Stimulated activated CD4-positive, alpha-beta T cell treated with anti-CD3 and anti-CD28 coated beads, Interleukin-4, amount 100 ng/mL, for 1 hour (primary cell): ENCODE measurements at regions not wholly inside any gene's neighbourhood (a gene's known extent, or its start where the extent isn't known, plus 50 kb on each side); places are given as distances from the start of the nearest gene placed in this dataset.

Experiments
- DNase-seq: peaks from one replicate; pipeline ENCODE4 v3.0.0-alpha.2; 2020

DNA sequence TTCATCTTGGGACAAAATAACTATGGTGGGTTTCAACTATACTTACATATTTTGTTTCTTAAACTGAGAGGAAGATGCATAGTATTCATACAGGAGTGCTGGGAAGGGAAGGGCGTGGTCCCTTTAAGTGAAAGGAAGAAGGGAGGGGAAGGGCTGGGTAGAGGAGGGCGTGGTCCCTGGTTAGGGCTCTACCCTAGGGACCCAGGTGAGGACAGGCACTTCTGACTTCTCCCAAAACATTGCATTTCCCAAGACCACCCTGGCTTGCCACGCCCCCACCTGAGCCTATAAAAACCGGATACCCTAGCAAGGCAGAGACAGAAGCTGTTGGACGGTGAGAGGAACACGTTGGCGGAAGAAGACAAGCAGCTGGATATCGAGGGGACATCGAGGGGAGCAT lies 157.6 kb upstream of the PLXNA4 start:
- DNase-seq, result no peak

DNA sequence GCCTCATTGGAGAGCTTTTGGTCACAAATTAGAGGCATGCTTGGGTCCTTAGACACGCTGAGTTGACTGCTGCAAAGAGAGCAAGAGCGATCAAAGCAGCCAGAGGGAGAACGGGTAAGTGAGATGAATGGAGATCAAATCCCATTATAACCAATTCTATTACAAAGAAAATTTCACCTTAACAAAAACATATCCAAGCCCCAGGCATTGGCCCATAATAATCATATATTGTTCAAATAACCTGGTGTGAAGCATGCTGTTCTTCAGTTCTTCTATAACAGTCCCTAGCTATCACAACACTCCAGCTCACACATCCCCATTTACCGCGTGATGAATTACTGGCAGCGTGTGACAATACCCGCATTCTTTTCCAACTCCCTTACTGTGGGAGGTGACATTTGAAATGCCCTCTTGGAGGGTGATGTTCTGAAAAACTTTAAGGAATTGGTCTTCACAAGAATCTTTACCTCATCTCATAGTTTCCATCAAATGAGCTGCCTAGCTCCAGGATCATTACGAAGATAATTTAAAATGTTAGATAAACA lies 156.1 kb upstream of the PLXNA4 start:
- DNase-seq, result no peak

DNA sequence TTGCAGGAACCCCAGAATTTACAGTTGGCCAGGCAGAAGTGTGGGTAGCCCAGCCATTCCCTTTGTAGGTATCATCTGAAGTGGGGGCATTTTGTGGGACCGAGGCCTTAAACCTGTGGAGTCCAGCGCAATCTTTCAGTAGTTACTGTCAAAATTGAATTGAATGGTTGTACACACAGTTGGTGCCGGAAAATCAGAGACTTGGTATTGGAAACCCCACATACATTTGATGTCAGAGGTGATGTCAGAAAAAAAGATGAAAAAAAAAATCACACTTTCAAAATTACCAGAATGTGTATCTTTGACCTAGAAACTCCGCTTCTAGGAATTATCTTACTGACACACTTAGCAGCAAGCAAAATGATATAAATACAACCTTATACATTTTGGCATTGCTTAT lies 153.8 kb upstream of the PLXNA4 start:
- DNase-seq, result no peak

DNA sequence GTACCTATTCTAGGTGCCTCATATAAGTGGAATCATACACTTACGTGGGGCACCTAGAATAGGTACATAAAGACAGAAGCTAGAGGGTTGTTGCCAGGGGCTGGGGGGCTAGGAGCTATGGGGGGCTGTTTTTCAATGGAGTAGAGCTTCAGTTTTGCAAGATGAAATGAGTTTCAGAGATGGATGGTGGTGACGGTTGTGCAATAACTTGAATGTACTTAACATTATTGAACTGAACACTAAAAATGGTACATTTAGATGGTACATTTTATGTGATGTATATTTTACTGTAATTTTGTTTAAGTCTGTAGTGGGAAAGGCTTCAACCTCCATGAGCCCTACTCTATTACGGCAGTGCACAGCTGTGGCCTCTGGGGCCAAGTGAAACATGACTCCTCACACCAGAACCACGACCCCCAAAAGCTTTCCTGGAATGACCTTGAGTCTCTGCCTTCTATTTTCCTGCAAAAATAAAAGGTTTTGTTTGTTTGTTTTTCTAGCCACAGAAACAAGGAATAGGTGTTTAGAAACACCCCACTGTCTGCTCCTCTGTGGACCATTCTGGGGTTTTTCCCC lies 147.3 kb upstream of the PLXNA4 start:
- no peak for DNase-seq

DNA sequence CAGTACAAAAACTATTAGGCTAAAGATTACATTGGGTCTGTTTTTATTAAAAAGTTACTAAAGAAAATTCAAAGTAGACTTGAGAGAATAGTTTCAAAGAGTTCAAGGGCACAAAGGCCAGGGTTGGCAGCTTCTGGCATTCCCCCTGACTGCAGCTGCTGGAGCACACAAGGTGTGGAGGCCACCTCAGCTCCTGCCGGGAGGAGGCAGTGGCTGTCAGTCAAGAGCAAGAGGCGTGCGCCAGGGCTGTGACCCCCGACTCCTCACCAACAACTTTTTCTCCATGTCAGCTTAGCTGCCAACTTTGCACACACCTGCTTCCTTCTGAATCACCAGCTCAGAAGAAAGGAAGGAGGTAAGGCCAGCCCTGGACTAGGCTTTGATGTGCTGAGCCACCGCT lies 144.6 kb upstream of the PLXNA4 start:
- DNase-seq, result no peak

DNA sequence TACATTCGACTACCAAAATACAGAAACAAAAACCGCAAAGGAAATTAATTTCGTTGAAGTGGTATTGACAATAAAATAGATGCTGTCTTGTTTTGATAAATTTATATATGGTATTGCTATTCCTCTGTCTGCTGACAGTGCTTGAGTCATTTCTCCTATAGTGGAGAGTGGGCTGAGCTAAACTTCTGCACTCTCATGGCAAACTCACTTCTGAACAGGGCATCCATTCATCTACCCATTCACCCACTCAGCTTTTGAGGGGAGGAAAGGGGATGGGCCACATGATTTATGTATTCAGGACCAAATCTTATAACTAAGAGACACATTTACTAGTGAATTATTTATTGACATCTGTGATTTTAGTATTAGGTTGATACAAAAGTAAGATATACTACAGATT lies 137.6 kb upstream of the PLXNA4 start:
- no peak for DNase-seq

DNA sequence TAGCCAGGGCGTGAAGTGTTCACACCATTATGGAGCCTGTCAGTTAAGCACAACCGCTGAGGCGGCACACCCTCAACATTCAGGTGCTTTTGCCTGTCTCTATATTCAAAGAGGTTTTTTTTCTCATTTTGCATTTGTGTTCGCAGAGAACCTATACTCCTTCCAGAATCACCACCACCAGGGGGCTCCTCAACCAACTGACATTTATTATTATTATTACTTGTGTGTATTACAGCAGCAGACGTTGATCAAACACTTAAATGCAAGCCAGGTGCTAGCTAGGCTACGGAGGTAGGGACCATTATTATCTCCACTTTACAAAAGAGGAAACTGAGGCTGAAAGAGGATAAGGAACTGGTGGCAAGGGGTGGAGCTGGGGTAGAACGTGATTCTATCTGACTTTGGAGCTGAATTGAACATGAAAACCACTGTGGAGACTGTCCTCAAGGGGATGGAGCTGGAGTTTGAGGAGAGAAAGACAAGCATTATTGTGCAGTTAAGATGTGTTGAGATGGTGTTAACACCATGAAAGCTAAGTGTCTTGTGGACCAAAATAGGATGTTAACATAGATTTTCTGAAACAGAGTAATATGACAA lies 133.8 kb upstream of the PLXNA4 start:
- DNase-seq, result peak; percentile 6

DNA sequence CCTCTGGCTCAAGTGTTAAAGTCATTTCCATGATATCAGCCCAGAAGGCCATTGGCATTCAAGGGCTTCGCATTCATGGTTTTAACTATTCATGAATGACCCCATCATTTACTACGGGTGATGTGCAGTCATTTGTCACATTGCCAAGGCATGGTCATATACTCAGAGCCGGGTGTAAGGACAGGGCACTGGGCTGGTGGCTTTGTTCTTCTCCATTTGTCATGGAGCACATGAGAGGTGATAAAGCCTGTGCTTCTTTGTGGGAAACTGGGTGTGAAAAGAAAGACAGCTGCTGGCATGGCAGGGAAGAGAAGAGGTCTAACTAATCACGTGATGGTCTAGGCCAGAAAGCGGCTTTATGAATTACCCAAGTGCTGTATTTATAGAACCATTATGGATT lies 132.2 kb upstream of the PLXNA4 start:
- DNase-seq, result no peak

DNA sequence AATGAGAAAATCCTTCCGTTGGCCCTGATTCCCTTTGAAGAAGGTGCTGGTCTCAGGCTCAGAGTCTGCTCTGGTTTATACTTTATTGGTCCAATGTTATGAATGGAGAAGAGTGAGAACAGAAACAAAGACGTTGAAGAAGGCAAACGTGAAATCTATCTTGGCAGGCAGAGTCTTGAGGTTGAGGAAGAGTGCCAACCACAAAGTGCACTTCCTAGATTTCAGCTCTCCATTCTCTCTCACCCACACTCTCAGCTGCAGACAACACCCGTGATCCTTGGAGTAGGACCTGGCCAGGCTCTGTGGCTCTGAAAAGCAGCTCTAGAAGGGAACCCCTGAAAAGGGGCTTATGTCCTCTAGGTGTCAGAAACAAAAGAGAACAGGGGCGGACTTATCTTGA lies 128.9 kb upstream of the PLXNA4 start:
- no peak for DNase-seq

DNA sequence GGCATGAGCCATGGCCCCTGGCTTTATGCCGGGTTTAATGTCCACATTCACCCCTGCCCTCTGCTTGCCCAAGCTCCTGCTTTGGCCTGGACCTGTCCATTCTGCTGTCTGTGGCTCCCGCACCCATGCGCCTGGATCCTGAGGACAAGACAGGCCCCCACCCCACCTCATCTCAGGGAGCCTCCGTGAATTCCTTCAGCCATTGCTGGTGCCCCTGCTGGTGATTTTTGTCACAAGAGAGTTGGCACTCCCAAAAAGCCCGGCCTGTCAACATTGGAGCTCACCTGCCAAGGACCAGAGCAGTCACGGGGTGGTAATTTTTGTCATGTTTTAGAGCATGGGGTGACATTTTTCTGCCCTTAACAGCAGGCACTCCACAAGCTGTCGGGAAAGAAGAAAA lies 127.5 kb upstream of the PLXNA4 start:
- DNase-seq, result no peak

DNA sequence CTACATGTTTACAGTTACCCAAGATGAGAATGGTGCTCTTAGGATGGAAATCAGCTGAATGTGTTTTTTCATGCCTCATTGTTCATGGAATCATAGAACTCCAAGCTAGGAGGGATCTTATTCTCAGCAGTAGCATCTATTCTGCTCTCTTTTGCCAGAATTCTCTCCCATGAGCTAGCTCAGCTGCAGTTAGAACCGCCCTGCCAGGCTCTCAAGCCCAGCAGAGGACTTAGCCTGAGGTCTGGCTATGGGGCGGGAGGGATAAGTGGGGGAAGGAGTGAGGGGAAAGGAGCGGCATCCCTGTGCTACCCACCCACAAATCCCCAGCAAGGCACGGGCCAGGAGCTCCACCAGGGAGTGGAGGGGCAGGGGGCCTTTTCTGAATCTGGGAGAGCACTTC lies 120.7 kb upstream of the PLXNA4 start:
- DNase-seq, result no peak

DNA sequence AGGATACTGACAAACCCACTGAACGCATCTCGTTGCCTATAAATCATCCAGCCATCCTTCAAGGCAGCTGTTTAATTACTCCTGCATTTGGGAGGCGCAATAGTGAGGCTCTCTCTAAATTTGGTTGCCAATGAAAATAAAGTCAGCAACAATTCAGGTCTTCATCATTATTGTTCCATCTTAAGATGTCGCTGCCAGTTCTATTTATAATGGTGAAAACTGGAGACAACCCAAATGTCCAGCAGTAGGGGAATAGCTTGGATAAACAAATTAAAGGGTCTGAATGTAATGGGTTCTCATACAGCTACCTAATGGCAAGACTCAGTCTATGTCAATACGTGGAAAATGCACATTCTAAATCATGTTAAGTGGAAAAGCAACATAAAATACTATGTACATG lies 120.1 kb upstream of the PLXNA4 start:
- no peak for DNase-seq

DNA sequence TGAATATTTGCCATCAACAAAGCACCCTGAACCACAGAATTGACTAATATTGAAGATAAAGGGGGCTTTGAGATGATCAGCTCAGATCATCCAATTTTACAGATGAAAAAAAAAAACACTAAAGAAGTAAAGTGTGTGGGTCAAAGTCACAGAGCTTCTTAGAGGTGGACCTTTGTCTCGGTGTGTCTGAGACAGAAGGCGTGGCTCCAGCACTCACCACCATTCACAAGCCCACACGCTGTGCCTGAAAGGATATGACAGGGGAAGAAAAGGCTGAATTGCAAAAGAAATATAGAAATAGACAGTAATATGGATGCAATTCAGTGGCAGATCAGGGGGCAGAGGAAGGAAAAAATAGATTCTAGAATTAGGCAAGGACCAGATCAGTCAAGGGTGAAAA lies 114.9 kb upstream of the PLXNA4 start:
- no peak for DNase-seq

DNA sequence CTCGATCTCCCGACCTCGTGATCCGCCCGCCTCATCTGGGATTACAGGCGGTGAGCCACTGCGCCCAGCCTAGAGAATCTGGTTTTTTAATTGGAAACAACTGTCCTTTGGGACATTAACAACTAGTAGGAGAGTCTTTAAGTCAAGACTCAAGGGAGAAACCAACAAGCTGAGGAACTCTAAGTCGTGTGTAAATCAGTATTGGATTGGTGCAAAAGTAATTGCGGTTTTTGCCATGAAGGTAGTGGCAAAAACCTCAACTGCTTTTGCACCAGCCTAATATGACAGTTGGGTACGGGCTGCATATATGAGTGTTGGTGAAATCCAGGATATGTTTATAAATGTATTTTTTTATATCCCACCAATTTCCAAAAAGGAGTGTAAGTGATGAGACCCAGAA lies 113.9 kb upstream of the PLXNA4 start:
- DNase-seq, result no peak

DNA sequence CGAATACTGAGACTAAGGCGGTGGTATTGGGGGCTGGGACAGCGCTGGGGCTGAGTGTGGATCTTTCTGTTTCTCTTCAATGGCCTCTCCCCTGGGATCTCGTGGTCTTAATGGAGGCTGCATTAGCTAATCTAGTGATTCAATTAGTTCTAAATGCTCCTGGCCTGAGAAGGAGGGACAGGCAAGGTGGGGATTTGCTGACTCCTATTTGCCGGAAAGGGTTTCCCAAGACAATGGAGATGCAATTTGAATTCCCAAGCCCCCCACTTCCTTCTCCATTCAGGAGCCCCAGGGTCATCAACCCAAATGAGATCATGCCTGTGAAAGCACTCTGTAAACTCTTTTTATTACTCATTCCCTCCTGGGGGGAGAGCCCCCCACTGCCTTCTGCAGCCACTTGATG lies 111.7 kb upstream of the PLXNA4 start:
- no peak for DNase-seq

DNA sequence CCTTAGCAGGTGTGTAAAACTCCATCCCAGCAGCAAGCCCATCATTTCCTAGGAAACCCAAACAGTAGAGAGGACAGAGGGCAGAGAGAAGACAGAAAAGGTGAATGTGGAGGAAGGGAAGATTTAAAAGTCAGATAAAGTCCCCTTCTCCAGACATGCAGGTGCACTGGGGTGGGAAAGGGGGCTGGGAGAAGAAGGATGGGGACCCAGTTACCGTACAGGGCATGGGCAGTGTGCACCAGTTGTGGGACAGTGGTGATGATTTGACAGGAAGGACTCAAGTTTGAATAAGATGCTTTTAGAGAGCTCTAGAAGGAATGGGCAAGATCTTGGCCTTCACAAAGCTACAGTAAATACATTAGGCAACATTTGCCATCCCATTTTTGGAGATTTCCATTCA lies 110.7 kb upstream of the PLXNA4 start:
- no peak for DNase-seq

DNA sequence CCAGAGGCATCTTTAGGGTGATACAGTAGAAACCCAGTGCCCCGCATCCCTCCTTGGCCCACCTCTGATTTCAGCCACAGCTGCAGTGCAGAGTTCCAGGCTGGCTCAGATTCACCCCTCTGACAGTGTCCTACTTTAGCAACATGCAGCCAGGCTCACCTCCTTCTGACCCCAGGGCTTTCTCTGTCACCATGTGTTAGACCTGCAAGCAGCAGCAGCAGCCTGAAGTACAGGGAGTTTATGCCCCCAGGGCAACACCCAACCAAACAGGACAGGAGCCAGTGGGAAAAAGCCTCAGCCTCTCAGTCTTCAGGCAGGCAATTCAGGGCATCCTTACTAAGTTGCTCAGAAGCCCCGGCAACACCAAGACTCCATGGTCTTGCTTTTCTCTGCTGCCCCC lies 109.0 kb upstream of the PLXNA4 start:
- DNase-seq, result no peak

DNA sequence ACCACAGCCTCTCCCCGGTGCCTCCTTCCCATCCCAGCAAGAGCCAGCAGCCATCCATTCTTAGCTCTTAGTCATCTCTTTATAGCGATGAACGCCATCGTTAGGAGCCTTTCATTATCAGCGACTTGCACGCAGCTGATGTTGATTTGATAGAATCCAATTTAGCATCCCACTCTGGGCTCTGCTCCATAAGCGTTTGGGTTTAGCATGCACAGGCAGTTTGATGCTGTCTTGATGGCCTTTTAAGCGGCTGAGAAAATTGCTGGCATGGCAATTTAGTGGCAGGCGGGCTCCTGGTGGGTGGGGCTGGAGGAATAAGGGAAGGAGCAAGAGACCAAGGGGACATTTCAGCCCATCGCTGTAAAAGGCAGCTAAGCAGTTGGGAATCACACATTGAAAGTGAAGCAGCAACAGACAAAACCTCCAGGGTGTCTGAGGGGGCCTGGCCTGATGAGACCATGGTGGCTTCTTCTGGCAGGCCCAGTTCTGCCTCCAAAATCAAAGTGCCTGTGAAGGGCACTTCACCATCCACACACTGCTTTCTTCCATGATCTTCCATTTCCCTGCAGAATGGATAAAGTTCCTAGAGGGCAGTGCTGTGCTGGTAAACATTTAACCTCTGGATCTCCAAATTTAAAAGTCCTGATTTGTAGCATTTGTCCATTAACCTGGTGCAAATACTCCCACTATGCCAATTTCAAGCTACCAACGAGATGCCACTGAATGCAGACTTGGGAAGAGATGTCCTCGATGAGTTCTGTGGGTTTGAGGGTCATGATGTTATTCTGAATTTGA lies 107.8 kb upstream of the PLXNA4 start:
- DNase-seq, result no peak

DNA sequence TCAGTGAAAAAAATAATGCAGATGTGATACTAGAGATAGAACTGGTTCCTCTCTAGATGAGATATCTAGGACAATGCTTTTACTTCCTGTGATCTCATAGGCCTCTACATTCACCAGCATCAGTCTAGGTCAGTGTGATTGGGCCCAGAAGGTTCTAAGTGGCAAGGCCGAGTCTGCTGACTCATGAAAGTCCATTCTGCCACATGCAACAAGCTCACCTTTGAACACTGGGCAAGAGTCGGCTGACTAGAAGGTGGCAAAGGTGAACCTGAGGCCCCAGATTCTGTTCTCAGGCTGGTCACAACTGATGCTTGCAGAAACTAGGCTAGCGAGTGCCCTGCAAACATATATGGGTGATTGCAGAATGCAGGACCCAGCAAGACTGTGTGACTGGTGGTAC lies 105.7 kb upstream of the PLXNA4 start:
- DNase-seq, result no peak

DNA sequence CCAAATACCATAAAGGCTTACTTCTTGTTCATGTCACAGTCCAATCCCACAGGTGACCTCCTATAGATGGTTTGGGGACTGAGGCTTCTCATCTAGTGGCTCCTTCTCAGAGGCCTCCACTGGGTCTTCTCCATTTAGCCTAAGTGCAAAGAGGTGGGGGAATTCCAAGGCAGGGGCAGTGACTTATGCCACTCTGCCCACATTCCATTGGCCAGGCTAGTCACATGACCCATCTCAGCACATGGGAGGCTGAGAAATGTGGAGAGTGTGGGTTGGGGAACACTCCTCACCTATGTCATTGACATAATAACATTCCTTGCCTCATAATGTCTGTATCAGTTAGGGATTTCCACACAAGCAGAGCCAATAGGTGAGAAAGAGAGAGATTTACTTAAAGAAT lies 104.3 kb upstream of the PLXNA4 start:
- DNase-seq, result no peak

DNA sequence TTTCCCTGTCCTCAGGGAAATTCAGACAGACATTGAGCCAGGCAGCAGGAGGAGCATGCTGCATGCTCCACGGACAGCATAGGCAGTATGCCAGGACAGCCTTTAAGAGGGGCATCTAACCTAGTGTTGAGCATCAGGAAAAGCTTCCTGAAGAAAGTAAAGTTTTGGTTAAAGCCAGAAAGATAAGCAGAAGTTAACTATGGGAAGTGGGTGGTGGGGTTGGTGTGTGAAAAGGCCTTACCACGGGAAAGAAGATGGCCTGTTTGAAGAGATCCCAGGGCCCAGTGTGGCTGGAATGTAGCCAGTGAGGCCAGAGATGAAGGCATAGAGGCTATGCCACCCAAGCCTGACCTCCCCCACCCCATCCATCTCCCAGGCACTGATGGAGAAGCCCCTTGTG lies 102.4 kb upstream of the PLXNA4 start:
- DNase-seq, result no peak

DNA sequence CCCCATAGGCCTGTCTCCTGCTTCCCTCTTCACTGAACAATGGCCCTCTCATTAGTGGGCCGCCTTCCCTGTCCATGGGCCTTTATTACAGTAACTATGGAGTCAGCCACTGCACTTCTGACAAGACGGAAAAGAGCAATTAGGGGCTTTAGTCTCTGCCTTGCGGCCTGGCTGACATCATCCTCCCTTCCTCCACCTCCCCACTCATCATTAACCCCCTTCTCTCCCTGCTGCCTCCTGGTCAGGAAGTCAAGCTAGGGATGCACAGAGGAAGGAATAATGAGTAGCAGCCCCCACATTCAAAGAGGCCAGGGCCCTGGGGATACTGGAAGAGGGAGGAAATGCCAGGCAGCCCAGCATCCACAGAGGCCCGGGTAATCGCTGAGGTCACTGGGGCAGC lies 101.6 kb upstream of the PLXNA4 start:
- no peak for DNase-seq

DNA sequence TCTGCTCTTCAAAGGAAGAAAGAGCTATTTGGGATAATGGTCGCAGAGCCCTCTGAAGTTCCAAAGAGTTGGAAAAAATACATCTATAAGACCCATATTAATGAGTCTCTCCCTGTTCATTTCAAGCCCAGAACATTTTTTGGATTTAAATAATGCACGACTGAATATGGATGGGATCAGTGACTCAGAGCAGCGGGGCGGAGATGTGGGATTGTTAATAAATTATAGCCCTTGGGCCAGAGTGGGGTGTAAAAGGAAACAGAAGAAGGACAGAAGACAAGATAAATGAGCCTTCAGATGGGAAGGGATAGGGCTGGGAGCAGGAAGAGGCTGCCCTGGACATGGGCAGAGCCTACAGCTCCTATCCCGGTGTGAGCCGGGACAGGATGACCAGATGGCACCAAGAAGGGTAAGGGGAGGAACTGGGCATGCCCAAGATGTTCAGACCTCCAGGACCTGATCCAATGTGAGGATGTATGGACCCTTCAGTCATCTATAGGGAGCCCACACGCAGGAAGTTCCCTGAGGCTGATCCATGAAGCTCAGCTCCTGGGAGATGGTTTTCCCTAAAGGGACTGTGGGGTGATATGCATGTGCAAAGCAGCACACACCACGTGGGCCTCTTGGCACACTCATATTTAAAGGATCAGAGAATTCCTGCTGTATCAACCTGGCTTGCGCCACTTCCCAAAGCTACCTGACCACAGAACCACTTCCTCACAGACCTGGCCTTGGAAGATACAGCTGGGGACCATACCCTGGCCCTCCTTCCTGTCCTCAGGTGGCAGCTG lies 96.1 kb upstream of the PLXNA4 start:
- no peak for DNase-seq

DNA sequence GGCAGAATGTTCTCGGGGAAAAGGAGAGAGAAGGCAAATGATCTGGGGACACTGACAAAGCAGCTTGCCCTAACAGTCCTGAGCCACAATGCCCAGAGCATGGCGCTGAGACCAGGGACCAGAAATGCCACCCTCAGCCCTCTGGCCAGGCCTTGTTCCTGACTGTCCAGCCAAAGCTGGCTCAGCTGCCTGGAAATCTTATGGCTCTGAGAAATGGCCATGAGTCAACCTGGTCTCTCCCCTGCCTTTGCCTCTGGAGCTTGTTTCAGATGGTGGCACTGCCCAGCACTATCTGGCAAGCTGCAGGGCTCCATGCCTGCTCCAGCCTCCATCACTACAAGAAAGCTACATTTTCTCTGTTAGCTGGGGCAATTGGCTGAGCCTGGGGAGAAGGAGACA lies 90.5 kb upstream of the PLXNA4 start:
- no peak for DNase-seq
